ENCODE measurements at regions not wholly inside any gene's neighbourhood (a gene's known extent, or its start where the extent isn't known, plus 50 kb on each side); places are given as distances from the start of the nearest gene placed in this dataset.

- H3K9me2 ChIP-seq (ENCODE audit: low read depth, low read length): no peaks in the 10 kb centered on the region
- H3K4me3 ChIP-seq (ENCODE audit: low read depth, low read length, poor library complexity, severe bottlenecking): no peak overlapping the region
- H3K27me3 ChIP-seq (ENCODE audit: insufficient read depth, low read length): no peaks in the 10 kb centered on the region
- H3K4me1 ChIP-seq (ENCODE audit: insufficient read depth, low read length, severe bottlenecking): no peaks in the 10 kb centered on the region
- no peaks in the 10 kb centered on the region for H4K20me1 ChIP-seq (ENCODE audit: insufficient read depth, low read length)
- H3K27ac ChIP-seq (ENCODE audit: low read depth, low read length, poor library complexity, severe bottlenecking): no peak overlapping the region
- TF ChIP-seq EZH2 (IDR thresholded peaks at IDR 0.05; ENCODE audit: borderline replicate concordance, low read length) (no peak), CTCF (IDR thresholded peaks at IDR 0.05; ENCODE audit: low read length) (no peak)
- no peak overlapping the region for H2AFZ ChIP-seq (ENCODE audit: low read length)
- no peak overlapping the region for H3K4me2 ChIP-seq (ENCODE audit: low read length)
- no peaks in the 10 kb centered on the region for H3K9me3 ChIP-seq (ENCODE audit: low read length)
- no peak overlapping the region for H3K9ac ChIP-seq (ENCODE audit: low read length)
- H3K36me3 ChIP-seq (ENCODE audit: insufficient read depth, low read length): no peaks in the 10 kb centered on the region
- no peaks in the 10 kb centered on the region for H3F3A ChIP-seq (ENCODE audit: insufficient read depth, low read length)
- no peaks in the 10 kb centered on the region for H3K79me2 ChIP-seq (ENCODE audit: insufficient read depth, low read length)
These were observed 275.8 kb downstream of the KCNS3 start for GRCh38 chr2:18154259-18154658.

- Histone ChIP-seq H3K9me2 (ENCODE audit: low read depth, low read length) (no peaks in the 10 kb centered on the region), H3K79me2 (ENCODE audit: insufficient read depth, low read length) (no peaks in the 10 kb centered on the region), H3K27me3 (ENCODE audit: insufficient read depth, low read length) (no peaks in the 10 kb centered on the region), H3K36me3 (ENCODE audit: insufficient read depth, low read length) (no peaks in the 10 kb centered on the region), H3K4me3 (ENCODE audit: low read depth, low read length, poor library complexity, severe bottlenecking) (no peak overlapping the region), H2AFZ (ENCODE audit: low read length) (no peak overlapping the region), H4K20me1 (ENCODE audit: insufficient read depth, low read length) (no peaks in the 10 kb centered on the region), H3K4me2 (ENCODE audit: low read length) (no peak overlapping the region), H3K9ac (ENCODE audit: low read length) (no peak overlapping the region), H3K9me3 (ENCODE audit: low read length) (no peaks in the 10 kb centered on the region), H3K4me1 (ENCODE audit: insufficient read depth, low read length, severe bottlenecking) (no peaks in the 10 kb centered on the region), H3K27ac (ENCODE audit: low read depth, low read length, poor library complexity, severe bottlenecking) (no peak overlapping the region), H3F3A (ENCODE audit: insufficient read depth, low read length) (no peaks in the 10 kb centered on the region)
- no peak for TF ChIP-seq EZH2 (IDR thresholded peaks at IDR 0.05; ENCODE audit: borderline replicate concordance, low read length)
- no peak for TF ChIP-seq CTCF (IDR thresholded peaks at IDR 0.05; ENCODE audit: low read length)
These were observed 275.3 kb downstream of the KCNS3 start for GRCh38 chr2:18153741-18154140.

- no peaks in the 10 kb centered on the region for H4K20me1 ChIP-seq (ENCODE audit: insufficient read depth, low read length)
- no peaks in the 10 kb centered on the region for H3K4me1 ChIP-seq (ENCODE audit: insufficient read depth, low read length, severe bottlenecking)
- H3K4me2 ChIP-seq (ENCODE audit: low read length): no peak overlapping the region
- no peaks in the 10 kb centered on the region for H3F3A ChIP-seq (ENCODE audit: insufficient read depth, low read length)
- no peaks in the 10 kb centered on the region for H3K27me3 ChIP-seq (ENCODE audit: insufficient read depth, low read length)
- H3K9me3 ChIP-seq (ENCODE audit: low read length): no peaks in the 10 kb centered on the region
- no peaks in the 10 kb centered on the region for H3K79me2 ChIP-seq (ENCODE audit: insufficient read depth, low read length)
- no peak overlapping the region for H3K9ac ChIP-seq (ENCODE audit: low read length)
- no peak overlapping the region for H3K4me3 ChIP-seq (ENCODE audit: low read depth, low read length, poor library complexity, severe bottlenecking)
- H3K36me3 ChIP-seq (ENCODE audit: insufficient read depth, low read length): no peaks in the 10 kb centered on the region
- no peaks in the 10 kb centered on the region for H3K9me2 ChIP-seq (ENCODE audit: low read depth, low read length)
- H2AFZ ChIP-seq (ENCODE audit: low read length): no peak overlapping the region
- H3K27ac ChIP-seq (ENCODE audit: low read depth, low read length, poor library complexity, severe bottlenecking): no peak overlapping the region
- no peak for TF ChIP-seq EZH2 (IDR thresholded peaks at IDR 0.05; ENCODE audit: borderline replicate concordance, low read length)
These were observed 272.8 kb downstream of the KCNS3 start for GRCh38 chr2:18151237-18151636.

GRCh38 chr2:18149660-18150246 lies 271.3 kb downstream of the KCNS3 start:
- H3K27ac ChIP-seq (ENCODE audit: low read depth, low read length, poor library complexity, severe bottlenecking): no peak overlapping the region
- H4K20me1 ChIP-seq (ENCODE audit: insufficient read depth, low read length): no peaks in the 10 kb centered on the region
- no peaks in the 10 kb centered on the region for H3K9me2 ChIP-seq (ENCODE audit: low read depth, low read length)
- H3K4me1 ChIP-seq (ENCODE audit: insufficient read depth, low read length, severe bottlenecking): no peaks in the 10 kb centered on the region
- no peaks in the 10 kb centered on the region for H3K9me3 ChIP-seq (ENCODE audit: low read length)
- H3K27me3 ChIP-seq (ENCODE audit: insufficient read depth, low read length): no peaks in the 10 kb centered on the region
- no peak overlapping the region for H3K4me2 ChIP-seq (ENCODE audit: low read length)
- TF ChIP-seq CTCF (IDR thresholded peaks at IDR 0.05; ENCODE audit: low read length) (peak; percentile 67), EZH2 (IDR thresholded peaks at IDR 0.05; ENCODE audit: borderline replicate concordance, low read length) (no peak)
- no peaks in the 10 kb centered on the region for H3K79me2 ChIP-seq (ENCODE audit: insufficient read depth, low read length)
- H2AFZ ChIP-seq (ENCODE audit: low read length): no peak overlapping the region
- no peak overlapping the region for H3K4me3 ChIP-seq (ENCODE audit: low read depth, low read length, poor library complexity, severe bottlenecking)
- no peaks in the 10 kb centered on the region for H3F3A ChIP-seq (ENCODE audit: insufficient read depth, low read length)
- H3K9ac ChIP-seq (ENCODE audit: low read length): no peak overlapping the region
- no peaks in the 10 kb centered on the region for H3K36me3 ChIP-seq (ENCODE audit: insufficient read depth, low read length)
